H9 (cell line): ENCODE measurements at regions not wholly inside any gene's neighbourhood (a gene's known extent, or its start where the extent isn't known, plus 50 kb on each side); places are given as distances from the start of the nearest gene placed in this dataset.

Experiments used
- DNase-seq: peaks from one replicate; pipeline ENCODE4 v3.0.0-alpha.2; 2017
- H2AFZ ChIP-seq: one replicate; pipeline ENCODE4 v1.6.1; 2013; ENCODE audit warnings: mild to moderate bottlenecking, low read length, control low read depth, moderate library complexity
- H2AK5ac ChIP-seq: 2 replicates; pipeline ENCODE4 v1.6.1; 2013; ENCODE audit warnings: low read length, control low read depth, mixed read lengths; ENCODE audit not compliant: insufficient read length
- H2BK120ac ChIP-seq: one replicate; pipeline ENCODE4 v1.6.1; 2013; ENCODE audit warnings: low read depth, mild to moderate bottlenecking, low read length, control low read depth, inconsistent platforms; ENCODE audit not compliant: poor library complexity, severe bottlenecking
- H2BK12ac ChIP-seq: 2 replicates; pipeline ENCODE4 v1.6.1; 2013; ENCODE audit warnings: low read length, control low read depth, mixed read lengths, low read depth; ENCODE audit not compliant: insufficient read length
- H2BK15ac ChIP-seq: 2 replicates; pipeline ENCODE4 v1.6.1; 2013; ENCODE audit warnings: low read depth, low read length, control low read depth
- H2BK20ac ChIP-seq: one replicate; pipeline ENCODE4 v1.6.1; 2013; ENCODE audit warnings: low read depth, mild to moderate bottlenecking, low read length, control low read depth, inconsistent platforms; ENCODE audit not compliant: poor library complexity, severe bottlenecking
- H2BK5ac ChIP-seq: 2 replicates; pipeline ENCODE4 v1.6.1; 2013; ENCODE audit warnings: low read length, control low read depth, mixed read lengths; ENCODE audit not compliant: insufficient read length
- H3K14ac ChIP-seq: 2 replicates; pipeline ENCODE4 v1.6.1; 2013; ENCODE audit warnings: low read length, control low read depth; ENCODE audit not compliant: insufficient read depth
- H3K18ac ChIP-seq: 2 replicates; pipeline ENCODE4 v1.6.1; 2013; ENCODE audit warnings: low read depth, mild to moderate bottlenecking, mixed read lengths, low read length, control low read depth; ENCODE audit not compliant: insufficient read length
- H3K23ac ChIP-seq: 2 replicates; pipeline ENCODE4 v1.6.1; 2013; ENCODE audit warnings: low read length, control low read depth, mixed read lengths, low read depth; ENCODE audit not compliant: insufficient read length
- H3K23me2 ChIP-seq: 2 replicates; pipeline ENCODE4 v1.6.1; 2013; ENCODE audit warnings: low read depth, mild to moderate bottlenecking, mixed read lengths, low read length, control low read depth; ENCODE audit not compliant: insufficient read length, poor library complexity, severe bottlenecking
- H3K27ac ChIP-seq: 2 replicates; pipeline ENCODE4 v1.5.1; 2013; ENCODE audit warnings: low read length, control low read depth, mixed read lengths, low read depth; ENCODE audit not compliant: insufficient read length
- H3K27me3 ChIP-seq: 2 replicates; pipeline ENCODE4 v1.6.1; 2013; ENCODE audit warnings: low read length, control low read depth, inconsistent platforms; ENCODE audit not compliant: insufficient read depth
- H3K4ac ChIP-seq: 2 replicates; pipeline ENCODE4 v1.6.1; 2013; ENCODE audit warnings: low read depth, mild to moderate bottlenecking, control low read depth, inconsistent platforms, low read length, moderate library complexity
- H3K4me1 ChIP-seq: 2 replicates; pipeline ENCODE4 v1.6.1; 2013; ENCODE audit warnings: low read length, control low read depth, inconsistent platforms; ENCODE audit not compliant: insufficient read depth
- H3K4me2 ChIP-seq: 2 replicates; pipeline ENCODE4 v1.6.1; 2013; ENCODE audit warnings: low read length, control low read depth, mixed read lengths; ENCODE audit not compliant: insufficient read length, insufficient read depth
- H3K56ac ChIP-seq: 2 replicates; pipeline ENCODE4 v1.6.1; 2013; ENCODE audit warnings: low read depth, mild to moderate bottlenecking, mixed read lengths, low read length, control low read depth; ENCODE audit not compliant: insufficient read length
- H3K79me1 ChIP-seq: 2 replicates; pipeline ENCODE4 v1.6.1; 2013; ENCODE audit warnings: low read depth, mild to moderate bottlenecking, moderate library complexity, low read length, control low read depth, inconsistent platforms; ENCODE audit not compliant: insufficient read depth, poor library complexity, severe bottlenecking
- H3K79me2 ChIP-seq: 2 replicates; pipeline ENCODE4 v1.6.1; 2013; ENCODE audit warnings: low read length, control low read depth, inconsistent platforms; ENCODE audit not compliant: insufficient read depth
- H3K9ac ChIP-seq: 2 replicates; pipeline ENCODE4 v1.6.1; 2013; ENCODE audit warnings: low read length, control low read depth, mixed read lengths; ENCODE audit not compliant: insufficient read length; ENCODE audit errors: extremely low read depth
- H3K9me3 ChIP-seq: one replicate; pipeline ENCODE4 v1.6.1; 2013; ENCODE audit warnings: low read depth, low read length, inconsistent platforms; ENCODE audit not compliant: control insufficient read depth
- H3T11ph ChIP-seq: one replicate; pipeline ENCODE4 v1.6.1; 2013; ENCODE audit warnings: mild to moderate bottlenecking, low read length, control low read depth, inconsistent platforms
- H4K20me1 ChIP-seq: one replicate; pipeline ENCODE4 v1.6.1; 2013; ENCODE audit not compliant: control insufficient read depth, insufficient read length, insufficient read depth
- H4K5ac ChIP-seq: 2 replicates; pipeline ENCODE4 v1.6.1; 2013; ENCODE audit warnings: low read depth, mild to moderate bottlenecking, mixed read lengths, low read length, control low read depth; ENCODE audit not compliant: insufficient read length
- H4K8ac ChIP-seq: replicated peaks from 2 replicates; pipeline ENCODE4 v1.6.1; 2013; ENCODE audit warnings: low read length, control low read depth, mixed read lengths, low read depth; ENCODE audit not compliant: insufficient read length
- H4K91ac ChIP-seq: 2 replicates; pipeline ENCODE4 v1.6.1; 2013; ENCODE audit warnings: low read depth, mild to moderate bottlenecking, moderate library complexity, mixed read lengths, low read length, control low read depth; ENCODE audit not compliant: insufficient read length
- H3K27ac Mint-ChIP-seq, 3 experiments: 2 replicates in 2 of 3; 3 replicates in 1 of 3; pipeline ENCODE4 v1.8.0; 2020 to 2021; ENCODE audit warnings: mixed read lengths in 3 of 3, mild to moderate bottlenecking in 1 of 3, moderate library complexity in 1 of 3
- H3K27me3 Mint-ChIP-seq: 2 replicates; pipeline ENCODE4 v1.8.0; 2021; ENCODE audit warnings: low read depth, mild to moderate bottlenecking, moderate library complexity, mixed read lengths
- H3K36me3 Mint-ChIP-seq, 3 experiments: 2 replicates in 2 of 3; 3 replicates in 1 of 3; pipeline ENCODE4 v1.8.0; 2020 to 2021; ENCODE audit warnings: low read depth in 3 of 3, mixed read lengths in 3 of 3; ENCODE audit not compliant: insufficient read depth in 1 of 3
- H3K4me1 Mint-ChIP-seq, 2 experiments: 2 replicates each; pipeline ENCODE4 v1.8.0; 2020; ENCODE audit warnings: mixed read lengths in 2 of 2
- H3K4me3 Mint-ChIP-seq, 2 experiments: 2 replicates in 1 of 2; 3 replicates in 1 of 2; pipeline ENCODE4 v1.8.0; 2020 to 2021; ENCODE audit warnings: mild to moderate bottlenecking in 2 of 2, mixed read lengths in 2 of 2, moderate library complexity in 1 of 2
- H3K9me3 Mint-ChIP-seq, 2 experiments: 2 replicates in 1 of 2; 3 replicates in 1 of 2; pipeline ENCODE4 v1.8.0; 2020; ENCODE audit warnings: mild to moderate bottlenecking in 2 of 2, mixed read lengths in 2 of 2, moderate library complexity in 1 of 2
- CTCF ChIP-seq: fragments of 200-600 bp; sonication (generic); conservative IDR thresholded peaks from 3 replicates; pipeline ENCODE4 v1.8.0; 2021; ENCODE audit warnings: antibody characterized with exemption, mild to moderate bottlenecking
- WGBS: extraction: QIAGEN DNeasy Blood & Tissue Kit; methylation state at CpG from one replicate; pipeline ENCODE4 v1.1.7; 2013; ENCODE audit warnings: missing lambda C conversion rate, low lambda C conversion rate, mixed read lengths; ENCODE audit not compliant: insufficient read length; ENCODE audit errors: extremely low coverage; 5-methylcytosine and 5-hydroxymethylcytosine counted together

- H2BK120ac ChIP-seq: no peak overlapping the region
- no peaks in the 10 kb centered on the region for H4K20me1 ChIP-seq
- no peaks in the 10 kb centered on the region for H3K4me1 ChIP-seq
- H4K5ac ChIP-seq: no peak overlapping the region
- H3K36me3 Mint-ChIP-seq: no peaks in the 10 kb centered on the region
- H3K4me1 Mint-ChIP-seq: peaks cover 12 to 25% of the 10 kb centered on the region in 2 experiments
- TF ChIP-seq CTCF: no peak
- no peak overlapping the region for H3T11ph ChIP-seq
- H4K91ac ChIP-seq: no peak overlapping the region
- H3K4ac ChIP-seq: no peak overlapping the region
- H3K27ac ChIP-seq: no peak overlapping the region
- no peak for DNase-seq
- H3K56ac ChIP-seq: no peak overlapping the region
- no peak overlapping the region for H4K8ac ChIP-seq
- no peak overlapping the region for H3K23ac ChIP-seq
- no peak overlapping the region for H3K9ac ChIP-seq
- no peaks in the 10 kb centered on the region for H3K27me3 ChIP-seq
- H2AK5ac ChIP-seq: no peak overlapping the region
- no peak overlapping the region for H2BK5ac ChIP-seq
- no peak overlapping the region for H3K4me3 Mint-ChIP-seq
- H3K18ac ChIP-seq: no peak overlapping the region
- no peaks in the 10 kb centered on the region; a peak in 1 of 5 replicates for H3K9me3 Mint-ChIP-seq
- H3K4me2 ChIP-seq: no peak overlapping the region
- H3K9me3 ChIP-seq: no peaks in the 10 kb centered on the region
- H3K23me2 ChIP-seq: peaks cover 2% of the 10 kb centered on the region
- no peak overlapping the region for H2BK20ac ChIP-seq
- no peak overlapping the region for H2AFZ ChIP-seq
- no peaks in the 10 kb centered on the region for H3K79me1 ChIP-seq
- no peak overlapping the region for H3K27ac Mint-ChIP-seq
- no peak overlapping the region for H2BK15ac ChIP-seq
- H3K14ac ChIP-seq: no peak overlapping the region
- H2BK12ac ChIP-seq: no peak overlapping the region
- no CpG with 5 or more reads among the region's 4 CpGs for WGBS
- H3K27me3 Mint-ChIP-seq: peaks cover 10% of the 10 kb centered on the region
- no peaks in the 10 kb centered on the region for H3K79me2 ChIP-seq
Observed at GRCh38 chr15:93290618-93290946, 201.6 kb upstream of the RGMA start.
